Neural cell (in vitro differentiated cells): ENCODE measurements at regions not wholly inside any gene's neighbourhood (a gene's known extent, or its start where the extent isn't known, plus 50 kb on each side); places are given as distances from the start of the nearest gene placed in this dataset.

ENCODE experiments used
- EZH2 ChIP-seq: fragments of 200-600, 300-800 bp; shearing (Covaris generic), sonication (generic); IDR thresholded peaks from 2 replicates; pipeline ENCODE4 v1.6.1; 2014; ENCODE audit warnings: antibody characterized with exemption, low read length, borderline replicate concordance, mild to moderate bottlenecking; ENCODE audit not compliant: insufficient read depth, poor library complexity, severe bottlenecking
- POLR2AphosphoS5 ChIP-seq: IDR thresholded peaks from 2 replicates; pipeline ENCODE4 v1.6.1; 2012
- SMC3 ChIP-seq: fragments of 450-650 bp; conservative IDR thresholded peaks from 2 replicates; pipeline ENCODE4 v1.6.1; 2014; ENCODE audit warnings: antibody characterized with exemption, mild to moderate bottlenecking, moderate library complexity; ENCODE audit not compliant: poor library complexity
- TF ChIP-seq, protein P1 (sequence below): fragments of 450-650 bp; IDR thresholded peaks from 2 replicates; pipeline ENCODE4 v1.5.1; 2014; ENCODE audit warnings: antibody characterized with exemption, mild to moderate bottlenecking, moderate library complexity; ENCODE audit not compliant: poor library complexity, severe bottlenecking

DNA sequence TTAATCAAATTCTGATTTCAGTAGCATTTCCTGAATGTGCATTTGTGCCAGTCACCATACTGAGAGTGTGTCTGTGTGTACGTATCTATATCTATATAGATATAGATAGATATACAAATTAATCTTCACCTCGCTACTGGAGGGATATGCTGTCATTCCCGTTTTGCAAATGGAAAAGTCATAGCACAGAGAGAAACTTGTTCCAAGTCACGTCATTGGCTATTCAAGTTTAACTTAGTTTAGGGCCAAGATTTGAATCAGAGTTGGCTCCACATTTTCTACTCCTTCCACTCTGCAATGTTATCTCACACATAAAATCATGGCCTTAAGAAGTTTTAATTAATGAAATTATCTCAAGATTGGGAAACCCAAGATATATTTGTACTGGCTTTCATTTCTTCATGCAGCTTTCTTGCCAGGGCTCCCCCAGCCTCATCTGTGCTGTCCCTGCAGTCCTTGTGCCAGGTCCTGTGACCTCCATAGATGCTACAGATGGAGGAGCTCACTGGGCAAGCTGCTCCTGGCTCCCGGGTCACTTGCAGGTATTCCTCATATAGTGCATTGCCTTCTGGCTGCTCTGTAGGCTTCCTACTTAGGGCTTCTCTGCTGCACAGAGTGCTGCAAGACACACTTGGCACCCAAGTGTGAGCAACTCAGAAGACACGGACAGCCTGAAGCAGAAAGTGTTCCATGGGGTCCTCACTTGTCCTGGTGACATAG is 245.8 kb downstream of the KCNS3 start:
- TF ChIP-seq, protein P1, sequence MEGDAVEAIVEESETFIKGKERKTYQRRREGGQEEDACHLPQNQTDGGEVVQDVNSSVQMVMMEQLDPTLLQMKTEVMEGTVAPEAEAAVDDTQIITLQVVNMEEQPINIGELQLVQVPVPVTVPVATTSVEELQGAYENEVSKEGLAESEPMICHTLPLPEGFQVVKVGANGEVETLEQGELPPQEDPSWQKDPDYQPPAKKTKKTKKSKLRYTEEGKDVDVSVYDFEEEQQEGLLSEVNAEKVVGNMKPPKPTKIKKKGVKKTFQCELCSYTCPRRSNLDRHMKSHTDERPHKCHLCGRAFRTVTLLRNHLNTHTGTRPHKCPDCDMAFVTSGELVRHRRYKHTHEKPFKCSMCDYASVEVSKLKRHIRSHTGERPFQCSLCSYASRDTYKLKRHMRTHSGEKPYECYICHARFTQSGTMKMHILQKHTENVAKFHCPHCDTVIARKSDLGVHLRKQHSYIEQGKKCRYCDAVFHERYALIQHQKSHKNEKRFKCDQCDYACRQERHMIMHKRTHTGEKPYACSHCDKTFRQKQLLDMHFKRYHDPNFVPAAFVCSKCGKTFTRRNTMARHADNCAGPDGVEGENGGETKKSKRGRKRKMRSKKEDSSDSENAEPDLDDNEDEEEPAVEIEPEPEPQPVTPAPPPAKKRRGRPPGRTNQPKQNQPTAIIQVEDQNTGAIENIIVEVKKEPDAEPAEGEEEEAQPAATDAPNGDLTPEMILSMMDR, result no peak
- TF ChIP-seq SMC3, result no peak
- no peak for TF ChIP-seq EZH2
- no peak for TF ChIP-seq POLR2AphosphoS5
